HG03095 (cell line): ENCODE measurements at regions not wholly inside any gene's neighbourhood (a gene's known extent, or its start where the extent isn't known, plus 50 kb on each side); places are given as distances from the start of the nearest gene placed in this dataset.
A peak's percentile ranks its signal among the peaks of the same experiment; 100 is the strongest.

Source experiments
- ATAC-seq: cut with Tn5 transposase; IDR thresholded peaks from one replicate; pipeline ENCODE4 v1.9.1; 2021; ENCODE audit warnings: moderate library complexity; ENCODE audit not compliant: unreplicated experiment

DNA sequence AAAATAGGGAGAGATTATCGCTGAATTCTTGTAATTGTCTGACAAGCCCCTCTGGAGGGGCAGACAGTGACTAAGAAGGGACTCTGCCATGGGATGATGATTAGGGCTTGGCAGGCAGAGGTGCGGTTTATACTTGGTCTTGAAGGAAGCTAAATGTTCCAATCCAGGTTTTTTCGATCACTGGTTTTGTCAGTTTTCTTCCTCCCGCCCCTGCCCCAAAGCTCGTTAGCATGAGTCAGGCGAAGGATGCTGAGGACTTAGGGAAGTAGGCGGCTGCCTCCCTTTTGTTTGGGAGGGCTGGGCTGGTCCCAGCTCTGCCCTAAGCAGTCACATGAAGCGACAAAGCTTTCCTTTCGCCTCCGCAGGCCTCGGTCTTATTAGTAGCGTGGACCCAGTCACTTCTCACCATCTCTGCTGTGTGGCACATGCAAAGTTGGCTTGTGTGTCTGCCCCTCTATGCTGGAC, 314.2 kb downstream of the CDC5L start:
- ATAC-seq = no peak

DNA sequence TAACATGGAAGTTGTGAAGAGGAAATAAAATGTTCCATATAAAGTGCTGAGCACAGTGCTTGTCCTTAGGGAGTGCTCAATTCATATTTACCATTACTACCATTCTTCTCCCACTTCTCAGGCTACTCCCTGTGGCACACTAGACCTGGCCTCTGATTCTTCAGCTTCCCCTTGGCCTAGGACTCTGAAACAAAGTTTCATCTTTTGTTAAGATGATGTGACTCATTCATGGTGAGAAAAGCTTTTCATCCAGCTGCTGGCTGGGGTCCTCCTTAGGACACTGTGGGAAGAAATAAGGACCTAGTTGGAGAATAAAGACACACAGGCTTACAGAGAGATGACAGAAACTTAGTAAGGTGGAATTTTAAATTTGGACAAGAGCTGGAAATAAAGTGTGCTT, 314.8 kb downstream of the CDC5L start:
- no peak for ATAC-seq

DNA sequence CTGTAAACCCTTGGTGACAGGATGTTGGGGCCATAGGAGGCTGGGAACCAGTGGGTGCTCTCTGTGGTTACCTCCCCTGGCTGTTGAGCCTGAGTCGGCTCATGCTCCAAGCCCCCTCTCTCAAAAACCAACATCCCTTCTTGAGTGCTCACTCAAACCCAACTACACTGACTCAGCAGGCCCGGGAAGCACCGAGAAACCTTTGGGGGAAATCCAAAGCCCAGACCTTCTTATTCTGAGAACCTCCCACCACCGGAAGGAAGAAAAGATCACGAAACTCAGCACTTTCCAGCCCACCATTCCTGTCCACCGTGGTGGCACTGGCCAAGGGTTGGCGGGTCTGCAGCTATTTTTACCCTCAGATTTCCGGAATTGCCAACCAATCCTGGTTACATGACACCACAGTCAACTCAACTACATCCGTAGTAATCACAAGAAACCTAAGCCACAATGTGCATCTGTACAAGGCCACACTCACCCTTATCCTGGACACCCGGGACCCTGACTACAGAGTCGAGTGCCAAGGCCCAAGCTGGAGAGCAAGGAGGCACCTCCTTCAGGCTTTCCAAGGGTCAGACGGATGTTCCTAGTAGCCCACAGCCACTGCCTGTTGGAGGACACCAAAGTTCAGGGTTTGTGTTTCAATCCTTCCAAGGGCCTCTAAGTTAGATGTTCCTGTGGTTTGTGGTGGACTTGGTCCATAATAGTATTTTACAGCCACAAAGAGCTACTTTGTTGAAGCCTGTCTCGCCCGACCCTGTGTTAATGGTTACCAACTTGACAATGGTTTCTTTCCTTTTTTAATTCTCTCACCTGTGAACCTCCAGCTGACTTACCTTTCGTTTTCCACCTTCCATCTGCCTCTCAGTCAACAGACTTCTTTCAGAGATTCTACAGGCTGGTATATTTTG, 317.0 kb downstream of the CDC5L start:
- peak; percentile 62 for ATAC-seq

DNA sequence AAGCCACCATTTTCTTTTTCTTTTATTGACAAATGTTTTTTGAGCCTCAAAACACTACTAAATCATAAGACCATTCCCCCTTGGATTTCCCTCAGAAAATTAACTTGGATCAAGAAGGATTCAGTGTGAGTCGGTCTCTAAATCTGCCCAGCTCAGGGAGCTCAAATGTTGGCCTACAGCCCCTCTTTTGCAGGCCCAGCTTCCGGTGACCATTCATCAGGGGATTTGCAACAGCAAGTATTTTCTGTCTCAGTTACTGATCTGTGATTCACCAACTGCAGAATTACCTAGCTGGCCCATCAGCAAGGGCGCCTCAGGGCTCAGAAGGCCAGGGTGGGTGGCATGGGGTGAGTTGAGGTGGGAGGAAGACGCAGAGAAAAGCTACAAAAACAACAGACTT, 318.1 kb downstream of the CDC5L start:
- no peak for ATAC-seq

DNA sequence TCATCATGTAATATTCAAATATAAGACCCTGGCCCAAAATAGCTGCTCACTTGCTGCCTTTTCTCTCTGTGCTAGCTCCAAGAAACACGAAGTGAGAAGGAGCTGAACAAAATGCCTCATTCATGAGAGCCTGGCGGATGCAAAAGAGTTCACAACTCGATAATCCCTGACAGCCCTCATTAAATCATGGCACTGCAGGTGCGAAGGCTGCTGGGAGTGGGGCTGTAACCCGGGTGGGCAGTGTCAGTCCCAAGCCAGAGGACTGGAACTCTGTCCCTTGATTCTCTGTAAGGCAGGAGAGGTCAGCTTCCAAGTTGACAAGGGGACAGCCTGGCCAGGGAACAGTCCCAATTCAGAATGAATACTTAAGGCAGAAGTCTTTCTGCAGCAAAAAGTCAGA, 318.5 kb downstream of the CDC5L start:
- no peak for ATAC-seq

DNA sequence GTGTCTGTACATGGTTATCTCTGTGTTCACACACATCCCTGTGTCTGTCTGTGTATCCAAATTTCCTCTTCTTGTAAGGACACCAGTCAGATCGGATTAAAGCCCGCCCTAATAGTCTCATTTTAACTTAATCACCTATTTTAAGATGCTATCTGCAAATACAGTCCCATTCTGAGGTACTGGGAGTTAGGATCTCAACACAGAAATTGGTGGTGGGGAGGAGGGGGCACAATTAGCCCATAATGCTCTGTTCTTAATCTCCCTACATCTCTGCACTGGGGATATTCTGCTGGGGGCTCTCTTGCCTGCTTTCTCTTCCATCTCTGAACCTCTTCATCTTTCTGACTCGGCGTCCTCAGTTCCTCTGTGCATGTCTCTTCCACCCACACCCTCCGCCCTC, 320.7 kb downstream of the CDC5L start:
- ATAC-seq = no peak

DNA sequence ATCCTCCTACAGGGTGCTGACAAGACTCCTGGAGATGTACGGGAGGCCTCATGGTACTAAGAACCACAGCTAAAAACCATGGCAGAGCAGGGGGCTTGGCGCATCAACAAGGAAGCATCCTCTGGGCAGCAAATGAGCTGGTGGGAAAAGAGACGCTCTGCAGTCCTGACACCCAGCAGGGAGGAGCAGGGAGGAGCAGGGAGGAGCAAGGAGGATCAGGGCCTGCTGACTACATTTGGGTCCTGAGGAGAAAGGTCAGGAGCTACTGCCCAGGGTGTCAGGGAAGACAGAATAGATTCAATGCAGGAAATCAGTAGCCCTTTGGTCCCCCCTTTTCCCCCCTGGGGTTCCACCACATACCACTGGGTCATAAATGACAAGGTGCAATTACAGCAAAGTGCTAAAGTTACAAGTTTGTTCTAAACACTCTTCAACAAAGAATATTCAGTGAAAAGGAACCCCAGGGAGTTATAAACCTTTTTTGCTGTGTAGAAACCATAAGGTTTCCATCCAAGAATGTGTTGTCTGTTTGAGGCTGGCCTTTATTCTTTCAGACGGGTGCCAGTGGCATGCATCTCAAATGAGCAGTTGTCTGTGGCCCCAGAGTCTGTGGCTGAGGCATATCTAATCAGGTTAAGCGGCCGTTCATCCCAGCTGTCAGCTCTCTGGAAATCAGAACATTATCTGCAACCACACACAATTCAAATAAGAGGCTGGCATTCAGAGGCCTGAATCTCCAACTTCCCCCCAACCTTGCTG, 325.0 kb downstream of the CDC5L start:
- ATAC-seq = no peak

DNA sequence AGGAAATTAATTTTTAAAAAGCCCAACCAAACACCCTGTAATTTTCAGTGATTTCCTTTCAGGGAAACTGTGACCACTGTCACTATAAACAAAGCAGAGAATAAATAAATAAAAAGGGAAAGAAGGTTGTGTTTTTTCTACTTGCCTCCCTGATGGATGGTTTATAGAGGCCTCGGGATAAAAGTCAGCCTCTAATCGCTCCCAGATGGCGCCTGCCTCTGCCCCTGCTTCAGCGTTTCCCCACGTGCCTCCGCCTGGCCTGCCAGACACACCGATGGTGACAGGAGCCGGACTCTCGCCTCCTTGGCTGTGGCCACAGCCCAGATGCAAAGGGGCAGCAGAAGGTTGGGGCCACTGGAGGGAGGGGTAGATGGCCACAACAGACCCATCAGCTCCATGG, 327.7 kb downstream of the CDC5L start:
- ATAC-seq = no peak

DNA sequence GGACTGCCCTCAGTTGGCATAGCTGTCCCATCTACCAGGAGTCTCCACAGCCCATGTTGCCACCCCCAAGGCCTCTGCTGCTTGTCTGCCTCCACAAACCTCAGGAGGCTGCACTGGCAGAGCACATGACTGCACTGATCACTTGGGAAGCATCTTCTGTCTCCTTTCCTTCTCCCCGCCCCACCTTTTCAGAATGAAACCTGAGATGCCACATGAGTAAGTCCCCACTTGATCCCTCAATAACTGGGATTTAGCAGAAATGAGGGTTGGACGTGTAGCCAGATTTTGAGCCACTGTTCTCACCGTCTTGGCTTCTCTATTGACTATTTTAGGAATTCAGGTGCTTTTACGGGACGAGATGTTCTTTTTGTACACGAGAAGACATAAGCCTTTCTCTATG, 328.4 kb downstream of the CDC5L start:
- ATAC-seq = no peak

DNA sequence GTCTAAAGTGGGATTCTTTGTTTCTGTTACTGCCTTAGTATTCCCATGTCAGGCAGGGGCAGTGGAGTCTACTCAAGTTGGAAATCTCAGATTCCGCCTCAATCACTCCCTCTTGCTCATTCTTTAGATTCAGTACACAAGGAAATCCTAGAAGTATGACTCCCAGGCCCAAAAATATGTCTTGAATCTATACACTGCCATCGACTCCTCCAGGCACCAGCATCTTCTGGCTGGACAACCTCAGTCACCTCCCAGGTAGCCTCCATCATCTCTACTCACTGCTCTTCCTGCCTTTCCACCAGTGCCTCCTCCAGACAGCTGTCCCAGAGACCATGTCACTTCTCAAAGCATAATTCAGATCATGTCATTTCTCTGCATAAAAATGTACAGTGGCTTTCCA, 329.9 kb downstream of the CDC5L start:
- no peak for ATAC-seq

DNA sequence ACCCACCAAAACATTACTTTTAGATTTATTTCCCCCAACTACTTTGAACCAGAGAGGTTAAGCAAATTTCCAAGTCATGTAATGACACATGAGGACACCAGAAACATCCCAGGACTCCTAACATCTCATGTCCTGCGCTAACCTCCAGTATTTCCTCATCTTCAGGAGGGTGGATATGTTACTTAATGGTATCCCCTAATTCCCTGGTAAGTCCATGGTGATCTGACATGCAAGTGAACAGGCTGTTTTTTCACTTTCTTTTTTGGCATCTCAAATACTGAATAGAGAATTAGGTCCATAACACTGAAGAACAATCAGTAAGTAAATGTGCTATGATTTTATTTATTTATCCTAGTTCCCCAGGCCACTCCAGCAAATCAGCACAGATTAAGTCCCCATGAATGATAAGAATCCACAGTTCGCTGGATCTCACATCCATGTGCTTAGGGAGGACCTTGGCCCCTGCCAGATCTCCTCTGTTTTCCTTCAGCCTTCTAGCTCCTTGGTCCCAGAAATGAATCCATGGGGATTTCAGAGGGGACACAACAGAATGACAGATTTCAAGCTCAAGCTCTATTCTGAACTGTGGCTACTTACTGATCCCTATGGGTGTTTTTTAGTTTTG, 334.6 kb downstream of the CDC5L start:
- no peak for ATAC-seq

DNA sequence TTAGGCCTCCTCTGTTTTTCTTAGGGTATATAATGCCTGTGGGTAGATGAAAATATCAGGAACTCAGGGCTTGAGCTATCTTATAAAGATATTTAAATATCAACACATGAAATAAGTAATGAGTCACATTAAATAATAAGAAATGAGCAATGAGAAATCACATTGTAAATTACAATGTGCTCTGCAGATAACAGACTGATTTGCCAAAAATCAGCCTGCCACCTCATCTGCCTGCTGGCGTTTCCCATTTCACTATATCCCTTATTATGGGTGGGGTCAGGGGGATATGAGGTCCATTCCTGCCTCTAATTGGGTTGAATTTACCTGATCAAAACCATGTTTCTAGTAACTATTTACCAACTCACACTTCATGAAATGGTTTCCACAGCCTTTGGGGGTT, 335.2 kb downstream of the CDC5L start:
- no peak for ATAC-seq

DNA sequence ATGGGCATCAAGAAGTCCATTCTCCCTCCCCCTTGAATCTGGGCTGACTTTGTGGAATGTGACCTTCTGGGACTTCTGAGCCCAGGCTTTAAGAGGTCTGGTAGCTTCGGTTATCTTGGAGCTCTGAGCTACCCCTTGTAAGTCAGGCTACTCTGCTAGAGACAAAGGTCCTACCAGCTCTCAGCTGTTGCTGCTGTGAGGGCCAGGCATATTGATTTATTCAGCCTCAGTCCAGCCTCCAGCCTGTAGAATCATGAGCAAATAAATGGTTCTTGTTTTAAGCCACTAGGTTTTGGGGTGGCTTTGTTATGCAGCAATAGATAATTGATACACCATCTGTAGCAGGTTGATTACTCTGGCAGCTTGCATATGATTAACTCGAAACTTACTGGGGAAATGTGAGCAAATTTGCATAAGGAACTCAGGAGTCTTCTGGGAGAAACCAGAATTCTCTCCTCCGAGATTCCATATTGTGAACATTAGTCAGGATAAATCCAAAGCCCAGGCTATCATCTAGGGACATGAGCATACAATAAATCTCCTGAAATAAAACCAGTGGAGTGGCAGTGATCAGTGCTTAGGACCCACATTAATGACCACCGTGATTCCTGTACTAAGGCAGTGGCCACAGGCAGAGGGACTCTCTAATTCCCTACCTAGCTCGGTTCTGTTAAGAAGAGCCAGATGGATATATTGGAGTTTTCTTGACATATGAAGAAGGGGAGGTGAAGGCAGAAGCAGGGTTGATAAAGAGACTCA, 336.1 kb downstream of the CDC5L start:
- no peak for ATAC-seq

DNA sequence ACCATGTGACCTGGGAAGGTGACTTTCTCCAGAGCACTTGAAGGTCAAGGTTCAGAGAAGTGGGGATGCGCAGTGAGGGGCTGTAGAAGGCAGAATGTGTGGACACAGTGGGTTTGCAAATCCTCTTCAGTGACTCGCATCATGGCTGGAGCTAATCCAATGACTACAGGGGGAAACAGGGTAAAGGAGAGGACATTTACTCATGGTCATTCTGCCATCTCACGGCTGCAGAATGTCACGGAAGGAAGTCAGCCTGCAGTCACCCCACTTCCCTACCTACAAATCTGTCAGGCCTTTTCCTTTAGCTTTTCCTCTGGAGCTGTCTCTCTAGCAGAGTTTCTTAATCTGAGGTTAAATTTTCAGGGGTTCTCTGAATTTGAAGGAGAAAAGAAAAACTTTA, 337.6 kb downstream of the CDC5L start:
- no peak for ATAC-seq

DNA sequence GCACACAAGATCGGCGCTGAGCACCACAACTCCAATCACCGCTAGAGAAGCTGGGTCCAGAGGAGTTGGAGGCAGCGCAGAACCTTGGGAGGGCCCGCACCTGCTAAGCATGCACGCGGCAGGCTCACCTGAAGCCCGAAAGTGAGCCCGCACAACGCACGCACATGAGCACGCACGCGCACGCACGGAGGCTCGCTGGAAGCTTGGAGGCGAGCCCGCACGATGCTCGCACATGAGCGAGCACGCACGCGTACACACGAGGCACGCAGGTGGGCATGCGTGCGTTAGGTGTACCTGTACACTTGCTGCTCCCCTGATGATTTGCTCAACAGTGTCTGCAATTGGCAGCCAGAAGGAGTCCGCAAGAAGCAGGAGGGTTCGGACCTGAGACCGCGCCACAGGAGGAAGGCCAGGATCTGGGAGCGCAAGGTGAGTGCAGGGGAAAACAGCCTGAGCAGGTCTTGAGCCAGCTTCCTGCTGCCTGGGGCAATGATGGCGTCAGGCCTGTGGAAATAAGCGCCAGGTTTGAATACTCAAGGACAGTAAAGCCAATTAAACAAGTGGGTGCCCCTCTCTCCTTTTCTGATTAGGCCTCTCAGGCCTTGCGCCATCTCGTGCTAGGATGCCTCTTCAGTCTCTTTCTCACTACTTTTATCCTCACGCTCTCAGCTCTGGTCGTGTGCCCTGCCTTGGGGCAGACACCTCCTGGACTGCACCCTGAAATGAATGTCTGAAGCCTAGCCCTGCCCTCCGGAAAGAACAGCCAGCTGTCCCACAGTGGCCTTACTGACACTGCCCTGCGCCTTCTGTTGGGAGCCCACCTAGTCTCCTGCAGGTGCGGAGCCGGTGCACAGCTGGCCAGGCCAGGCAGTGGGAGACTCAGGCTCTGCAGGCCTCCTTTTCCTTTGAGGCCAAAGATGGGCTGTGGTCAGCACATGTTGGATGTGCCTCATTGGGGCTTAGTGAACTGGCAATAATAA, 340.4 kb downstream of the CDC5L start:
- ATAC-seq = no peak

DNA sequence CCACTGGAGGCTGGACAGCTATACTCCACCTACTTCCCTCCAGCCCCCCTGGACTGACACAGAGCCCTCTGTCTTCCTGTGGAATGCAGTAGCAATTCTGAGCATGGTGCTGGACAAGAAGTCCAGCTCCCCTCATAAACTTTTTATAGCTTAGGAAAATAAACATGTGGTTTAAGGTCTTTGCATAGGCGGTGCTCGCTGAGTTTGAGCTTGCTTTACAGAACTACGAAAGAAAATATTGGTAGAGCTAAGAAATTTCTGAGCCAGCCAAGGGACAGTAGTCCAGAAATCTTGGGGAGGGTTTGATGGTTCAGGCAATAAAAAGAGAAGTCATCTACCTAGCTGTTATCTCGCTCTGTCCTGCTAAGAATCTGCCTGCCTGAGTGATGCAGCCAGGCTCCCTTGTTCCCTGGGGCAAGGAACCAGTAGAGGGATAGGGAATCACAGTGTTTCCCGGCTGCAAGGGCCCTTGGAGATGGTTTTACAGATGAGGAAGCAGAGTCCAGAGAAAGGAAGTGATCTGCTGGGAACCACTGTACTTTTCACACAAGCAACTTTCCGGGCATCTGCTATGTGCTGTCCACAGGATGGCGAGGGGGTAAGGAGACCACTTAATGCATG, 343.4 kb downstream of the CDC5L start:
- ATAC-seq = no peak

DNA sequence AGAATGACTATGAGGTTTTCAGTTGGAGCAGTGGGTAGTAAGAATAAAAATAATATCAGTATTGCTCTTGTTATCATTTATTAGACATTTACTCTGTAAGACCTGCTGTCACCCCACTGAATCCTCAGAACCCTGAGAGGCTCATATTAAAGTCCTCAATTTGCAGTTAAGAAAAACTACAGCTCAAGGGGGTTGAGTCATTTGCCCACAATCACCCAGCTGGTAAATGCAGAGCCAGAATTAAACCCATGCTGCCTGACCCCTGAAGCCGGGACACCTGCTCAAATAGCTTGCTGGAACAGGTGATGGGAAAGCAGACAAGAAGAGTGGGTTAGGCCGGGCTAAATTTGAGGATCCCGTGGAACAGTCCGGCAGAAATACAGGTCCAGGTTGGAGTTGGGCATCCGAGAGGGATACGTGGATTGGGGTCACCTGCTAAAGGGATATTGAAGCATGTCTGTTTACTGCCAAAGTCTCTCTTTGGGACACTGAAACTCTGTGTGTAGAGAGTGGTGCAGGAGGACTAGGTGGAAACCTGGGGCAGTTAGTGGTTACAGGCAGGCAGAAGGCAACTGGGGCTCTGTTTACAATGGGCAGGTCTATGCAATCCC, 344.1 kb downstream of the CDC5L start:
- no peak for ATAC-seq

DNA sequence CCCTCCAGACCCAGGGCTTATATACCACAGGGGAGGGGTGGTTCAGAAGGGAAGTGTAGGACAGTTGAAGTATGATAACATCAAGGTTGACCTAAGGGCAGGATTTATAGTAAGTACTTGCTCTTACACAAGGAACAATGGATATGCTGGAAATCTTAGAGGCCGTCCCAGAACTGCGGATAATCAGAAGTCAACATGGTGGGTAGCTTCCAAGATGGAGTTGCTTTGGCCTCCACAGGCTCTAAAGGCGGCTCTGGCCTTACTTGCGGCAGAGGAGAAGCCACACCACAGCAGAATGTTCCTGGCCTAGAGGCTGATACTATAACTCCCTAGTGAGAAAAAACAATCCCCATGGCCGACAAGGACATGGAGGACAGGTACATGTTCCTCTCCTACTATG, 344.7 kb downstream of the CDC5L start:
- no peak for ATAC-seq

DNA sequence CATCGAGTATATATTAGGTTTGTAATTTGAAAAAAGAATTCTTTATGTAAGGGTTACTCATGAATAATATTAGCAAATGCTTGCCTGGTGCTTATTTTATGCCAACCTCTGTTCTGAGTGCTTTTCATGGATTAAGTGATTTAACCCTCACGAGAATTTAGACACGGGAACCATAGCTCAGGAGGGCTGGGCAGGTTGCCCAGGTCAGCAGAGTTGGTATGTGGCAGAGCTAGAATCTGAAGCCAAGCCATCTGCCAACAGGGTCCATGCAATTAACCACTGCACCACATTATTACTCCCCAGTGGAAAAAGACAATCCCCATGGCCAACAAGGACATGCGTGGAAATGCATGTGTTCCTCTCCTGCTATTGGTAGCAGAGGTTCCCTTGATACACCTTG, 345.6 kb downstream of the CDC5L start:
- ATAC-seq = no peak
